ENCODE measurements at regions not wholly inside any gene's neighbourhood (a gene's known extent, or its start where the extent isn't known, plus 50 kb on each side); places are given as distances from the start of the nearest gene placed in this dataset.

- DNase-seq (ENCODE audit: low spot score) (no peak), ATAC-seq (ENCODE audit: low FRiP score) (no peak)
- no peak for TF ChIP-seq CTCF (IDR thresholded peaks at IDR 0.05)
These were observed 1188.5 kb upstream of the NRXN1 start for GRCh38 chr2:52220393-52220792.

- ATAC-seq (ENCODE audit: low FRiP score) (no peak), DNase-seq (ENCODE audit: low spot score) (no peak)
- no peak for TF ChIP-seq CTCF (IDR thresholded peaks at IDR 0.05)
These were observed 1178.7 kb upstream of the NRXN1 start for GRCh38 chr2:52210611-52211010.

GRCh38 chr2:52210161-52210560 lies 1178.2 kb upstream of the NRXN1 start:
- no peak for TF ChIP-seq CTCF (IDR thresholded peaks at IDR 0.05)
- ATAC-seq (ENCODE audit: low FRiP score) (no peak), DNase-seq (ENCODE audit: low spot score) (no peak)

GRCh38 chr2:52194342-52194741 lies 1162.4 kb upstream of the NRXN1 start:
- no peak for TF ChIP-seq CTCF (IDR thresholded peaks at IDR 0.05)
- ATAC-seq (ENCODE audit: low FRiP score) (no peak), DNase-seq (ENCODE audit: low spot score) (no peak)

- no peak for DNase-seq (ENCODE audit: low spot score)
- no peak for ATAC-seq (ENCODE audit: low FRiP score)
- no peak for TF ChIP-seq CTCF (IDR thresholded peaks at IDR 0.05)
These were observed 1161.9 kb upstream of the NRXN1 start for GRCh38 chr2:52193804-52194203.

- ATAC-seq (ENCODE audit: low FRiP score) (no peak), DNase-seq (ENCODE audit: low spot score) (no peak)
- no peak for TF ChIP-seq CTCF (IDR thresholded peaks at IDR 0.05)
These were observed 1160.7 kb upstream of the NRXN1 start for GRCh38 chr2:52192656-52193055.

- DNase-seq (ENCODE audit: low spot score): no peak
- TF ChIP-seq CTCF (IDR thresholded peaks at IDR 0.05): no peak
- no peak for ATAC-seq (ENCODE audit: low FRiP score)
These were observed 1149.1 kb upstream of the NRXN1 start for GRCh38 chr2:52181080-52181479.

Measured in omental fat pad (tissue), 3 donors.